ENCODE measurements at regions not wholly inside any gene's neighbourhood (a gene's known extent, or its start where the extent isn't known, plus 50 kb on each side); places are given as distances from the start of the nearest gene placed in this dataset.

- Histone ChIP-seq H2AK9ac (replicated peaks; ENCODE audit: low read depth, low read length, poor library complexity) (no peak overlapping the region), H3K9me3 (ENCODE audit: control insufficient read depth, insufficient read depth, low read length) (no peaks in the 10 kb centered on the region), H3K56ac (ENCODE audit: extremely low read depth, insufficient read depth, low read length) (no peak overlapping the region), H3K27me3 (ENCODE audit: control insufficient read depth, insufficient read depth, low read length) (no peaks in the 10 kb centered on the region), H3K36me3 (ENCODE audit: control insufficient read depth, insufficient read depth, low read length) (no peaks in the 10 kb centered on the region), H3K4ac (ENCODE audit: low read depth, low read length) (no peak overlapping the region), H4K91ac (ENCODE audit: insufficient read depth, low read depth, low read length) (no peak overlapping the region), H3K14ac (replicated peaks; ENCODE audit: low read depth, low read length) (no peak overlapping the region), H2BK120ac (ENCODE audit: low read depth, low read length) (no peak overlapping the region), H2AFZ (replicated peaks; ENCODE audit: low read length, poor library complexity) (no peak overlapping the region), H3K4me3 (ENCODE audit: insufficient read depth, low read depth, low read length) (no peak overlapping the region), H3K9ac (ENCODE audit: low read depth, low read length) (no peak overlapping the region), H3K79me1 (ENCODE audit: low read depth in 1 of 2, low read length in 2 of 2) (no peaks in the 10 kb centered on the region), H3K4me2 (ENCODE audit: low read depth, low read length) (no peak overlapping the region), H3K18ac (ENCODE audit: low read depth, low read length) (no peak overlapping the region), H2AK5ac (ENCODE audit: low read depth, low read length) (no peak overlapping the region), H3K4me1 (ENCODE audit: control insufficient read depth, insufficient read depth, low read length) (no peaks in the 10 kb centered on the region), H3K27ac (ENCODE audit: insufficient read depth, low read length) (no peak overlapping the region), H3K23ac (ENCODE audit: low read depth, low read length) (no peak overlapping the region), H2BK5ac (ENCODE audit: low read depth, low read length, poor library complexity, severe bottlenecking) (no peak overlapping the region), H3K9me1 (ENCODE audit: insufficient read depth, low read length) (no peaks in the 10 kb centered on the region), H4K20me1 (ENCODE audit: insufficient read depth, low read length) (no peaks in the 10 kb centered on the region), H4K5ac (ENCODE audit: low read depth, low read length) (no peak overlapping the region), H4K8ac (ENCODE audit: low read depth in 2 of 2, low read length in 2 of 2) (no peak overlapping the region), H2BK20ac (ENCODE audit: low read depth, low read length) (no peak overlapping the region), H2BK15ac (ENCODE audit: low read depth, low read length) (no peak overlapping the region)
- CTCF ChIA-PET = no interaction called here
- intact Hi-C loops (cut with micrococcal nuclease) (no loop called here), dilution Hi-C loops (cut with HindIII; ENCODE audit: low sequenced_read_pairs, unreplicated experiment) (no loop called here), in situ Hi-C loops (cut with MboI; ENCODE audit: low sequenced_read_pairs) (no loop called here)
- BruUV-seq (replicated peaks) = no TSS peak
- POLR2A ChIA-PET (ENCODE audit: unreplicated experiment) = no interaction called here
- ATAC-seq (ENCODE audit: low read depth) (no peak), DNase-seq (no peak)
- TF ChIP-seq RCOR1 (IDR thresholded peaks at IDR 0.05; ENCODE audit: insufficient replicate concordance, low read length) = no peak
- TF ChIP-seq ELK1 (IDR thresholded peaks at IDR 0.05; ENCODE audit: borderline replicate concordance, low read depth, low read length) = no peak
- no peak for TF ChIP-seq FOS (IDR thresholded peaks at IDR 0.05; ENCODE audit: low read depth, low read length)
- no peak for TF ChIP-seq USF2 (IDR thresholded peaks at IDR 0.05; ENCODE audit: low read depth, low read length)
- TF ChIP-seq RAD21 (IDR thresholded peaks at IDR 0.05; ENCODE audit: low read length) = no peak
- TF ChIP-seq POLR2A (IDR thresholded peaks at IDR 0.05; ENCODE audit: low read depth, low read length) = no peak
- TF ChIP-seq MAZ (IDR thresholded peaks at IDR 0.05; ENCODE audit: borderline replicate concordance, low read depth, low read length) = no peak
- no peak for TF ChIP-seq RFX5 (IDR thresholded peaks at IDR 0.05; ENCODE audit: low read depth, low read length)
- no peak for TF ChIP-seq SMC3 (IDR thresholded peaks at IDR 0.05; ENCODE audit: low read depth, low read length)
- TF ChIP-seq CTCF (conservative IDR thresholded peaks at IDR 0.05; ENCODE audit: low read depth, low read length) = no peak
- WGBS, 2 experiments (ENCODE audit: extremely low coverage in 2 of 2, insufficient read length in 1 of 2) = no CpG with 5 or more reads among the region's 3 CpGs
Measured at GRCh38 chr16:73396556-73396955, 348.6 kb upstream of the ZFHX3 start.
